HG02870 (cell line): ENCODE measurements at regions not wholly inside any gene's neighbourhood (a gene's known extent, or its start where the extent isn't known, plus 50 kb on each side); places are given as distances from the start of the nearest gene placed in this dataset.
"Not testable (repeated sequence)": the region's sequence is repeated elsewhere in the genome, so short reads cannot be mapped to it uniquely, and the experiment has no call there.

ENCODE experiments used
- ATAC-seq: cut with Tn5 transposase; IDR thresholded peaks from one replicate; pipeline ENCODE4 v1.9.1; 2021; ENCODE audit warnings: mild to moderate bottlenecking, moderate library complexity; ENCODE audit not compliant: unreplicated experiment

DNA sequence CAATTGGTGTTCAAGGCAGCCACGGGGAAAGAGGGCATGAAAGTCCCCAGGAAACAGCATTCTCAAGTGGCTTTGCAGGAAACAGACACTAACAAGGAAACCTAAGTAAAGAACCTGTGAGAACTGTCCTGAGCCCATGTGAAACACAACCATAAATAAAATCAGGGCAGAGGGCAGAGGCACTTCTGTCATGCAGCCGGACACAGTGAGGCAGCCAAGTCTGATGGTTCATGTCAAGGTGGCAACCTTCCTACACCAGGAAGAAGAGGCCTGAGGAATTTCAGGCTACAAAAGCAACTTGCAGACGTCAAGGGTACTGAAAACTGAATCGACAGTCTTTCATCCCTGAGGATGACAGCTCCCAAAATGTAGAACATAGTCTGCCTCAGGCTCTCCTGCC, 458.2 kb upstream of the NPVF start:
- no peak for ATAC-seq

DNA sequence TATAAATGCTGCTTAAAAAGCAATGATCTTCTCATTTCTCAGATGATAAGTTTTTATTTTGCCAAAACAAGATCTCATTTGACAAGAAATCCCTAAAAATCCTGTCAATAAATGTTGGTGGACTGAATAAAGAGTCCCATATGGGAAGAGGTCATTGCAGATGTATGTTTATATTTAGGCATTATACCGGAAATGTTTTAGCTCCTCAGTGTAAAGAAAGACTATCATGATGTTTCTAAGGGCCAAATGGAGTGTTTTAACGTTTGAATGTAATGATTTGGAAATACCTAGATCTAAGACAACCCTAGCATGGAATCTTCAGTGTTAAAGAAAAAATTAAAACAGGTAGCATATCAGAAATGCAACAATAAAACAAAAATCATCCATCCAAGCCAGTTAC, 457.8 kb upstream of the NFE2L3 start:
- ATAC-seq = no peak

DNA sequence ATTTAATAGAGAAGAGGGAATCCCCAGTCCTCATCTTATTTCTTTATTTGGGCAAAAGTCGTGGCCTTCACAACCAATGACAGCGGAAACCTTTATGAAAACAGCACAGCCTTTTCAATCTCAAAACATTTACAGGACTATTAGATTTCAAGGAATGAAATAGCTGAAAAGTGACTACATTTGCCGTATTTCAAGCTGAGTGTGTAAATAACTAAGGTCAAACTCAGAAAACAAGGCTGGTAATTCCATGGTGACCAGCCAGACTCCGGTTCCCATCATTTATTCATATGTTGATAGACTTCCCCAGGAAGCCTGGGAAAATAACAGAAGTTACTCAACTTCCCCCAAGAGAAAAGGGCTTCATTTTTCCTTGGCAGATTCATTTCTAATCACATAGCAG, 457.3 kb upstream of the NFE2L3 start:
- no peak for ATAC-seq

DNA sequence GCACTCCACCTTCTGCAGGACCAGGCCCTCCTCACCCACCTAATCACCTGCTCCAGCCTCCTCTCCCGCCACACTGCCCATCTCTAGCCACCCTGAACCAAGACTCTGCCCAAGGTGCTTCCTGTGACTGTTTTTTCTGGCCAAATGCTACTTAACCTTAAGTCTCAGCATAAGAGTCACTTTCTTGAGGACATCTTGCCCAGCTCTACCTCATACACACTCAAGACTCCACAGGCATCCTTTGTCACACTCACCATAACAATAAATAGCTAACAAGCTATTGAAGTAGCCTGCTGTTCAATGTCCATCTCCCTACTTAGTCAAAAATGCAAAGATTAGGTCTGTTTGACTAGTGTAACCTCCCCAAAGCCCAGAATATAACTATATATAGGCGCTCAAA, 455.4 kb upstream of the NFE2L3 start:
- no peak for ATAC-seq

DNA sequence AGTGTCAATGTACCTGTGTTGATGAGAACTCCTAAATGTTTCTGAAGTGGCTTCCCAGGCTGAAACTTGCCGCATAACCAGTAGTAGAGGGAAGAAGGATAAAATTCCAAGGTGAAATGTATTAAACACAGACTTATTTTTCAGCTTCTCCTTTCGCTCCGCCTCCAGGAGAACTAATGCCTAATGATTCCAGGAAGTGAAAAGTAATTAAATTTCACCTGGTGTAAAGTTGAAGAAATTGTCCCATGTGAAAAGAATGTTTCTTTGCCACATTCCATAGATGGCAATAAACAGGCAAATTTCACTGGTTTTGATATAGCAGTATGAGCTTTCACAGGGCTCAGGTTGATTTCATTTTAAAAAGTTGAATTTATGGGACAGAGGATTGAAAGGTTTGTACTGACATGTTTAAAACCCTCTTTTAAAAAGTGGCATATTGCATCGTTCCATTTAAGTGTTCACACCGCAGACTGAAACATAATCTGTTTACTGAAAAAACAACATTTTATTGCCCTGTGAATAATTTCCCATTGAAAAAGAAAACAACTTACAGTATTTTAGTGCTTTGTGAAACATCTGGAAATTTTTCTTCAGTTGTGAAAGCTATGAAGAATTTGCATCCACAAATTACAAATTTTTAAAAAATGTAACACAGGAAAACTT, 453.4 kb upstream of the NFE2L3 start:
- no peak for ATAC-seq

DNA sequence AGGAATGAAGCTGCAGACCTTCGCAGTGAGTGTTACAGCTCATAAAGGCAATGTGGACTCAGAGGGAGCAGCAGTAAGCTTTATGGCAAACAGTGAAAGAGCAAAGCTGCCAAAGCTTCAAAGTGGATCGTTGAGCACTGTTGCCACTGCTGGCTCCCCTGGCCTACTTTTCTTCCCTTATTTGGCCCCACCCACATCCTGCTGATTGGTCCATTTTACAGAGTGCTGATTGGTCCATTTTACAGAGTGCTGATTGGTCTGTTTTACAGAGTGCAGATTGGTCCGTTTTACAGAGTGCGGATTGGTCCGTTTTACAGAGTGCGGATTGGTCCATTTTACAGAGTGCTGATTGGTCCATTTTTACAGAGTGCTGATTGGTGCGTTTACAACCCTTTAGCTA, 451.9 kb upstream of the NFE2L3 start:
- ATAC-seq = not testable (repeated sequence)

DNA sequence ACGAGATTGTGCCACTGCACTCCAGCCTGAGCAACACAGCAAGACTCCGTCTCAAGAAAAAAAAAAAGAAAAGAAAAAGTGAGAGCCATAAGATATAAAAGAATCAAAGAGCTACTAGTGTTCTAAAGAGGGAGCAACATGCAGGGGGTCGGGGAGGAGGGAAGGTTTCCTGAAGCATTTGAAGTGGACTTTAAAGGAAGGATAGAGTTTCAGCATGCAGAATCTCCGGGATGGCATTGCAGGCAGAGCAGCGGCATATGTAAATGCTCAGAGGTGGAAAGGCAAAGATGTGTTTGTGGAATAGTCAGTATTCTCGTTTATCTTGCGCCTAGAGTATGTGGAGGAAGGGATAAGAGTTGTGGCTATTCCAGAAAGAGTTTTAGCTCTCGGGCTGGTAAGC, 447.6 kb upstream of the NFE2L3 start:
- no peak for ATAC-seq

DNA sequence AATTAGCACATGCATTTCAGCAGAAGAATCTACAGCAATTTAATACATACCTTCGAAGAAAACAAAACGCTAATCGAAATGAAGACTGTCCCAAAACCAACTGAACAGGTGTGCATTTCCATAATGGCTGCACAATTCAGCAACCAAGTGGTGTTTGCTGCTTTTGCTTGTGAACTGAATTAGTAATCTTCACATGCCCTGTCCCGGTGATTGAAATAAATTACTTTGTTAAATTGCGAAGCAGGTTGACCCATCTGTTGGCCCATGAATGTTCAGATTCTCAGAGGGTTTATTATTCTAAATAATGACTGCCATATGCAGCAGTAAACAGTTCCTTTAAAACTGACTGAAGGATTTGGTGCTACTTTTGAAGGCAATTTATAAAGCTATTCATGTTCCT, 445.2 kb upstream of the NFE2L3 start:
- no peak for ATAC-seq

DNA sequence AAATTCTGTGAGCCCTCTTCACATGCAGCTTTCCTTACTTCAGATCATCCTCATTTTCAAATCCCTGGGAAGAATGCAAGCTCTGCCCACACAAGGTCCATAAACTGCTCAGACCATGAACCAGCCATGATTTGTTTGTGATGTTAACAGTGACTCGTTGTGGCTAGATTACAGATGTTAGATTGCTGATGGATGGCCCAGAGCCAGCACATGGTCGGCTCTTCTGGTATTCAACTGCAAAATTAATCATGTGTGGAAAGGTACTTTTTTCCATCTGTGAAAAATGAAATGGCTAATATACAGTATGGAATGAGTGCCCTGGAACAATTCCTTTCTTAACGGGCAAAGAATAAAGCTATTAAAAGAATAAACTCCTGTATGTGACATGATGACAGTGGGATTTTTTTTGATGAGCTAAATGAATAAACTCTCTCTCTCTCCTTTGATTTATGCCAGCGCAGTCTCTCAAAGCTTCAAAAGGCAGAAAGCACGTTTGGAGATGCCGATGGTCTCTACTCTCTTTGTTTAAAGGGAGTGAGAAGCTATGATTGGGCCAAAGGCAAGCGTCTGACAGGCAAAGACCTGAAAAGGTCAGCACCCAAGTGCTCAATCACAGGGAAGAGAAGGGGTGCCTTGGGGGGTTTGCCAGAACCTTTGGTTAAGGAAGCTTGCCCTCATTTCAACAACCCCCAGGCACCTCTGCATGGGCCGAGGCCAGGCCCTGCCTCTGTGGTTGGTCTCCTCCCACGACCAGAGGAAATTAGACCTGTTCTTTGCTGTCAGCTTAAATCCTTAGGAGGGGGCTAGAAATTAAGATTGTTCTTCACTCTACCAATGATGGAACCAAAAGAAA, 444.0 kb upstream of the NFE2L3 start:
- no peak for ATAC-seq

DNA sequence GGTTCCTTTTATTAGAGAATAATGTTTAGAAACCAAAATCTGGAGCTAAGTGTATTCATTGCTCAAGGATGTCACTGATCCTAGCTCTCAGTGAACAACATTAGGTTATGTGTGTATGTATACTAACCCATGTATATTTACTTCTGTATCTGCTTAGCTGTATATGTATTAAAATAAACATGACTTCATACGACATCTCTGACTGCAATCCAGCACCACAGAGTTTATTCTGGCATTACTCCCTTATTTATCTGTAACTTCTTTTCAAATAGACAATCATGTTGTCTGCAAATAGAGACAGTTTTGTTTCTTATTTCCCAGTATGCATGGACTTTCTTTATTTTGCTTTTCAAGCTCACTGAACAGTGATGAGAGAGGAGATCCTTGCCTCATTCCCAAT, 441.0 kb upstream of the NFE2L3 start:
- no peak for ATAC-seq

DNA sequence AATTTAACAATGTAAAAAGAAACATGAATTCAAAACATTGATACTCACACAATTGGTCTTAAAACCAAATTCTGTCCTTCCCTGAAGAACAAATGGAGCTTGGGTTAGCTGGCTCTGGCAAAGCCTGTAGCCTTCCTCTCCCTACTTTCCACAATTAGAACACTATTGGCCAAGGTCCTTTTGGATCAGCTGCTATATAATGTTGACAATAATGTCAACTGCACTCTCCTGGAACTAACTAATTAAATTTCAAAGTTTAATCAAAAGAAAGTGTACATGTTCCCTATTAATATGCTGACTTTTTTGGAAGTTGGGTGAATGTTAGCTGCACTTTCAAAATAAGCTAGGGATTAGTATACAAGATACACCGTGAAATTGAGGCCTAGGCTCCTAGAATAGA, 440.1 kb upstream of the NFE2L3 start:
- no peak for ATAC-seq

DNA sequence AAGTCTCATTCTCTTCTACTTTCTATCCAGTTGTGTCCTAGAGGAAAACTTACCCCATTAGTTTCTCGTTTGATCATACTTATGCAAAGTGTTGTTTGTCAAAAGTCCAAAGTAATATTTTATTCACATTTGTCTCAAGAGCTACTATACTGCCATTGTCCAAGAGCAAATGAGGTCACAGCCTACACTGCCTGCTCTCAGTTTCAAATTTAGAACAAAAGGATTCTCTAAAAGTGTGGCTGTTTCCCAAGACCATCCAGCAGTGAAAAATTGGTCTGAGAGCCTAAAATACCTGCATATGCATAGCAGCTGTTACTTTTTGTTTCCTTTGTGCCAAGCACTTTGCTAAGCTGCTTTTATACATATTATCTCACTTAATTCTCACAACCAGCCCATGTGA, 439.5 kb upstream of the NFE2L3 start:
- no peak for ATAC-seq

DNA sequence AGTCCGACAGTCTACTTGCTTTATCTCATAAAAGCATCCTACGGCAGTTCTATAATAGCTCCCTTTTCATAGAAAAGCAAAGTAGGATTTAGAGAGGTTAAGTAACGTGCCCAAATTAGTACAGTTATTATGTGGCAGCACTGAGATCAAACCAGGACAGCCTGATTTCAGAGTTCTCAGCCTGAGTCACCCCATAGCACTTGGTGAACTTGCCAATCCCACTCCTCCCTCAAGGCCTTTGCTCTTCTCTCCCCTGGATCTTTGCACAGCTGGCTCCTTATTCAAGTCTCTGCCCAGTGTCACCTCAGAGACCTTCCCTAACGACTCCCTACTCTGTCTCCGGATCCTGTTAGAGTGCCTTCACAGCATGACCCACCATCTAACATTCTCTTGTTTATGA, 438.0 kb upstream of the NFE2L3 start:
- no peak for ATAC-seq

DNA sequence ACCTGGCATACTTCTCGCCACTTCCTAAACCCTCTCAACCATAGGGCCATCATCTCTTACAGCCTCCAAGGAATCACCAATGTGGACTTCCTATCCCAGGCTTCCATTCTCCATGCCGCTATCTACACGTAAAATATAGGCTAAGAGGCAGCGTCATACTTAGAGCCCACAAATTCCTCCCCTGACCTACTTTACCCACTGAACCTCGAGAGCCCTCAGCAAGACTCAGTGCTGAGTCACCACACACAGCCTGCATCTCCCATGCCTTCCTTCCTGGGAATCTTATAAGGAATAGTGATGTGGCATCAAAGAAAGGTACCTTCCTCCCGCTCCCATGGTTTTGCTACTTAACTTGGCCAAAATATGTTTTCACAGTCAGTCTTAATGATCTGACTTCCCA, 435.6 kb upstream of the NFE2L3 start:
- no peak for ATAC-seq

DNA sequence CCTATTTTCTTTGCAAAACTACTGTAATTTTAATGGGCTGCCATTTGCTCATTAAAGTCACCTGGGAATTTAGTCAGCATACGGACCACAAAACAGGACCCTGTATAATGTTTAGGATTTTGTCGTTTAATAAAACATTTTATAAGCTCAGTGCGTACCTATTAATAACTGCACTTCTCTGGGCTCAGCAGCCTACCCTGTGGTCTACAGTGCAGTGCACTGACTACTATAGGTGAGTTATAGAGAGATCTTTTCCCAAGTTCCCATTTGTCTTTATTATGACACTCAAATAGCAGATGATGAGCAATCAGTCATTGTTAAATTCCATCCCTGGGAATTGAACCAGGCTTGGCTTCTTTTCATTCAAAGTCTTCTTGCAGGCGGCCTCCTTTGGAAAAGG, 433.4 kb upstream of the NFE2L3 start:
- ATAC-seq = no peak

DNA sequence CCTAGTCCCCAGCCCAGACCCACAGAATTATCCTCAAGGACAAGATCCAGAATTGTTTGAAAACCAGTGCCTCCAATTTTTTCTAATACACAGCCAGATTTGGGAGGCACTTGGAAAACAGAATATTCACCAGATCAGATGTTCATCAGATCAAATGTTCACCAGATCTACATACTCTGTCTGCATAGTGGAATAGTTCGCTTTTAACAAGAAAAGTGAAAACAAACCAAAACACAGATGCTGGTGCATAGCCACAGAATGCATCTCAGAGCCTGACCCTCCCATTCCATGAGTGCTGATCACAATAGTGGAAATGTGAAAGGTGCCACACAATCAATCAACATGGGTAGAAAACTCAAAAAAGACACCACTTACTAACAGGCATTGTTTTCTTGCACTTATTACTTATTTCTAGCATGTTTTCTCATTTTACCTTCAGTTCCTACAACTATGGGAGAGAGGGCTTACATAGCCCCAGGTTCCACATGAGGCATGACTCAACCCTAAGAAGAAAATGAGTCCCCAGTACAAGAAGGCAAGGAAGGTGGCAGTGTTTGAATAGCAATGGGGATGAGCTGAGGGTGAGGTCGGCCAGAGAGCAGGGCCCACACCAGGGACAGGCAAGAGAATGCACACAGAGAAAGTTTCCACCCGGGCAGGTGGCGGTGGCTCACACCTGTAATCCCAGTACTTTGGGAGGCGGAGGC, 432.7 kb upstream of the NFE2L3 start:
- ATAC-seq = no peak

DNA sequence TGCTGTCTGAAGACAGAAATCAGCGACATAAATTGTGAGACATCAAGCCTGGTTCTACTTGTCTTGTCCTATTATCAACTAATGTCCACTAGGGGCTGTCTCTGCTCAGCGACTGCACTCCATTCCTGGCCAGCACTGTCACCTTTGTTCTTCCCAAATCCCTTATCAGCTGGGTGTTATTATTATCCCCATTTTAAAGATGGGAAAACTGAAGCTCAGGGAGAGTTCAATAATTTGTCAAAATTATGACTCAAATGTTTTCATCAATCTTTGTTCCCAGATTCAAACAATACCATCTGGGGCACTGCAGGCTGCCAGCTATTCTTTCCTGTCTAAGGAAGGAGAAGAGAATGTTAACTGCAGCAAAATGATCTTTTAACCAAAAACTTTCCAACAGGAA, 431.6 kb upstream of the NFE2L3 start:
- no peak for ATAC-seq

DNA sequence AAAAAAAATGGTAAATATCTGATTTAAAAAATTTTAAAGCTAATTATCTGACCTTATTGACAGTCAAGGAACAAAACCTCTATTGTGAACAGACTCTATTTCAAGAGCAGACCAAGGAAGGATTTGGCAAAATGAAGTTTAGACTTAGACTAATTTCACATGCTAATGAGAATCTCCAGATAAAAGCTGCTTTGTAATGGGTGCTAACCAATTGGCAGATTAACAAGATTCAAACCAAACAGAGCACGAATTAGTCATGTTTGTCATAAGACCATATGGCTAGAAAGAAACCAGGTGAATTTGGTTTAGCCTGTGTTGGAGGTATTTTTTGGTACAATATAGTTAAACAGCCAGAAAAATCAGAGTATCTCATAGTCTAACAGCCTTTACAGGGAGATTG, 429.1 kb upstream of the NFE2L3 start:
- no peak for ATAC-seq

DNA sequence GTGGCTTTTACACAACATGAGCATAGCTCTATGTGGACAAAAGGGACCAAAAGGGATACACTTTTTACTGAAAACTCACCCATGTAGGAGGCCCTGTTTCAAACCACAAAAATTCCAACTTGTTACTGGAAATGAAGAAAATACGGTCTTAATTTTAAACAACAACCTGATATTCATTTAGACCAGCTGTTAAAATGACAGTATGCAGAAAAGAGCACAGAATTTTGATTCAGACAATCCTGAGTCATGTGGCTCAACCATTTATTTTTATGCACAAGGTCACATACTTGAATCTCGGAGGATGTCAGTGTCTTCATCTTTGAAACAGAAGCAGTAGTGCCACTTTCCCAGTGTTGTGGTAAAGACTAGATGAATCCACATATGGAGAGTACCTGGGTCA, 426.5 kb upstream of the NFE2L3 start:
- ATAC-seq = no peak

DNA sequence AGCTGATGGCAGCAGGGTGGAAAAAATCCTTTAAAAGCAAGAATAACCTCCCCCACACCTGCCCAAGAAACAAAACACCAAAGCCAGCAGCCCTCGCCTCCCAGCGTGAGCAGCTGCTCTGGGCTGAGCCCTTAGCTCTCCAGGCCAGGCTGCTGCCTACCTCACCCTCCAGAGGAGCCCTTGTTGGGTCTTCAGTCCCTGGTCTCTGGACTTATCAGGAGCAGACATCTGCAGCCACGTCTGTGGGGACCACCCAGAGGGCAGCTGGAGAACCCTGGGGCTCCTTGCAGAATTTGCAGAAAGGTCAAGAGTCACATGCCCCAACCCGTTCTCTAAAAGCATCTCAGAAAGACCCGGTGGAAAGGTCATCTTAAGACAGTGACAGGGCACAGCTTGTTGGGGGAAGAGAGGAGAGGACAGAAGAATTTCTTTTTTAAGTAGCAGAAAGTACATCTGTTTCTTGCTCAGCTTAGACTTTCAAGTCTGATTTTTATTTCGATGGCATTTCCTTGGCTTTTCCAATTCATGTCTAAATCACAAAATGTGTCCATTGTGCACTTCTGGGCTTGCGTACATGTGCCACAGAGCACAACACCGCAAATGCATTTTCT, 425.7 kb upstream of the NFE2L3 start:
- ATAC-seq = no peak

DNA sequence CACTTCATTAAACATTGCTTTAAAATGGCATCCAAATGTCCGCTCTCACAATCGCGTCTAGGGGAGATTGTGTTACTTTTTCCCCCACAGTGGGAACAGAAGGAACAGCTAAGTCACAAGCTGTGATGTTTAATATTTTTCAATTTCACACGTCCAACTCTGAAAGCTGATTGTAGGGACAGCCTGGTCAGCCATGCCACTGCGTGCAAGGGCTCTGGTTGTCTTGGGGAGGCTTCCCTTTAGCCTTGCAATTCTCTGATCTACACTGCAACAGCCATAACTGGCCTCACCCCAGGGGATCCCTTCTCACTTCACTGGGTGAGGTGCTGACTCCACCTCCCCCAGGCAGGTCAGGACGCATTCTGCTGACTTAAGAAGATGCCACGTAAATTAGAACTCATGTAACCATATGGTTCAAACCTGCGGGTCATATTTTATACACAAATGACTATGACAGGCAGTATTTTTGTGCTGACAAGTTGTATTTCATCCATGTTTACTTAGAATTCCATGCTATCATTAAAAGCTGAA, 425.2 kb upstream of the NFE2L3 start:
- no peak for ATAC-seq
